ENCODE measurements at regions not wholly inside any gene's neighbourhood (a gene's known extent, or its start where the extent isn't known, plus 50 kb on each side); places are given as distances from the start of the nearest gene placed in this dataset.
"Not testable (repeated sequence)": the region's sequence is repeated elsewhere in the genome, so short reads cannot be mapped to it uniquely, and the experiment has no call there.

GRCh38 chr12:104906695-104907094 is 51.4 kb downstream of the SLC41A2 start:
- no peak overlapping the region for H3K27ac ChIP-seq (ENCODE audit: low read length)
- H3K4me1 ChIP-seq (ENCODE audit: control insufficient read depth, insufficient read depth, low read length) = no peaks in the 10 kb centered on the region
- DNase-seq (ENCODE audit: low read depth, low spot score) = no peak
- no peaks in the 10 kb centered on the region for H3K36me3 ChIP-seq (ENCODE audit: control insufficient read depth, insufficient read depth, low read length)
- H3K9me3 ChIP-seq (ENCODE audit: control insufficient read depth, insufficient read depth, low read length) = no peaks in the 10 kb centered on the region
- WGBS (ENCODE audit: insufficient coverage, insufficient read length) = no CpG with 5 or more reads among the region's 6 CpGs
- H3K27me3 ChIP-seq (ENCODE audit: control insufficient read depth, insufficient read depth, low read length) = no peaks in the 10 kb centered on the region
- no peak overlapping the region for H3K4me3 ChIP-seq (ENCODE audit: low read length)

DNA sequence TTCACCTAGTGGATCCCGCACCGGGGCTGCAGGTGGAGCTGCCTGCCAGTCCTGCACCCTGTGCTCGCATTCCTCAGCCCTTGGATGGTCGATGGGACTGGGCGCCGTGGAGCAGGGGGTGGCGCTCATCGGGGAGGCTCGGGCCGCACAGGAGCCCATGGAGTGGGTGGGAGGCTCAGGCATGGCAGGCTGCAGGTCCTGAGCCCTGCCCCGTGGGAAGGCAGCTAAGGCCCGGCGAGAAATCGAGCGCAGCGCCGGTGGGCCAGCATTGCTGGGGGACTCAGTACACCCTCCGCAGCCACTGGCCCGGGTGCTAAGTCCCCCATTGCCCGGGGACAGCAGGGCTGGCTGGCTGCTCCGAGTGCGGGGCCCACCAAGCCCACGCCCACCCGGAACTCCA is 52.6 kb downstream of the SLC41A2 start:
- H3K27me3 ChIP-seq (ENCODE audit: control insufficient read depth, insufficient read depth, low read length); DNase-seq (ENCODE audit: low read depth, low spot score); H3K9me3 ChIP-seq (ENCODE audit: control insufficient read depth, insufficient read depth, low read length); H3K27ac ChIP-seq (ENCODE audit: low read length); H3K36me3 ChIP-seq (ENCODE audit: control insufficient read depth, insufficient read depth, low read length); H3K4me1 ChIP-seq (ENCODE audit: control insufficient read depth, insufficient read depth, low read length); H3K4me3 ChIP-seq (ENCODE audit: low read length): not testable (repeated sequence)
- WGBS (ENCODE audit: insufficient coverage, insufficient read length) = no CpG with 5 or more reads among the region's 24 CpGs

DNA sequence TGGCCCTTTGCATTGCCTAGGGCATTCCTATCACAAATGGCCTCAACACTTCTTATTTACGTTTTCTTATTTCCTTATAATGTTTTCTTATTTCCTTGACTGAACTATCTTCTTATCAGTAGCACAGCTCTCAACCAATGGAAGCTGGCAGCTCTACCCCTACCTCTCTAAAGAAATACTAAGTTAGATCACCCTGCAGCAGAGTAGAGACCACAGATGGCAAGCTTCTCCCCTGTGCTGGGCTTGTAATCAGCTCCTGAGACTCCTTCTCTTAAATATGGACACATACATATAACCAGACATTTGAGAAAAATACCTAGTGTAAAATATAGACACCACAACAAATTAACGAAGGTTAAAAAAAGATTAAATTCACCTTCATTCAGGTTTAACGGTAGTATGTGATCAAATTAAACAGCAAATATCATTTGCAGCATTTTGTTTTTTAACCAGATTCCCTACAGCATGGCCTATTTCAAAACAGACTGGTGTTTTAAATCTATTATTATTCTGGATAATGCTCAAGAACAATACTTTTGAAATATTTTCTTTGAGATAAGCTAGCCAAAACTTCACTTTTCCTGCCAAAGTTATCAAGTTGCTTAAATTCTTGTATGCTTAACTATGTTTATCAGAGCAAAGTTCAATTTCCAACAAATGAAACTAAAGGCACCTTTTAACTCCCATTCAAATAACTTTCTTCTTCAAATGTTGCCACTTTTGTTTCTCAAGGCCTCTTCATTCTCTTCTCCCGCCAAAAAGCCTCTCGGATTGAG is 54.3 kb downstream of the SLC41A2 start:
- Histone ChIP-seq H3K9me3 (ENCODE audit: control insufficient read depth, insufficient read depth, low read length) (no peaks in the 10 kb centered on the region), H3K27me3 (ENCODE audit: control insufficient read depth, insufficient read depth, low read length) (no peaks in the 10 kb centered on the region), H3K4me1 (ENCODE audit: control insufficient read depth, insufficient read depth, low read length) (no peaks in the 10 kb centered on the region), H3K36me3 (ENCODE audit: control insufficient read depth, insufficient read depth, low read length) (no peaks in the 10 kb centered on the region), H3K27ac (ENCODE audit: low read length) (no peak overlapping the region), H3K4me3 (ENCODE audit: low read length) (no peak overlapping the region)
- 100% methylated on average over 1 of the region's 5 CpGs for WGBS (ENCODE audit: insufficient coverage, insufficient read length)
- DNase-seq (ENCODE audit: low read depth, low spot score) = no peak

DNA sequence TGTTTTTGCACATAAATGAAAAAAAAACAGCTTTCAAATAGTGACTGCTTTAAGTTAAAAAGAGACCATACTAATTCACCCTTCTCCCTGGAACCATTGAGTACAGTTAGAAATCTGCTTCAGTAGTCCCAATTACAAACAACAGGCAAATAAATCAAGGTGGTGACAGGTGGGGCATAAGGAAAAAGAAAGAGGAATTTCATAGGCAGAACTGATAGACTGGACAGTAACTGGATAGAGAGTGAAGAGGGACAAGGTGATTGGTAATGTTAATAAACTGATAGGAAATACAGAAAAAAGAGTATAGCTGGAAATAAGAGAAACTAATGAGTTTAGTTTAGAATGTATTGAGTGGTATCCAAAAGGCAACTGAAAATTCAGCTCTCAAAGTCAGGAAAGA is 56.0 kb downstream of the SLC41A2 start:
- DNase-seq (ENCODE audit: low read depth, low spot score) = no peak
- Histone ChIP-seq H3K9me3 (ENCODE audit: control insufficient read depth, insufficient read depth, low read length) (no peaks in the 10 kb centered on the region), H3K27me3 (ENCODE audit: control insufficient read depth, insufficient read depth, low read length) (no peaks in the 10 kb centered on the region), H3K36me3 (ENCODE audit: control insufficient read depth, insufficient read depth, low read length) (no peaks in the 10 kb centered on the region), H3K4me1 (ENCODE audit: control insufficient read depth, insufficient read depth, low read length) (no peaks in the 10 kb centered on the region), H3K4me3 (ENCODE audit: low read length) (no peak overlapping the region), H3K27ac (ENCODE audit: low read length) (no peak overlapping the region)

DNA sequence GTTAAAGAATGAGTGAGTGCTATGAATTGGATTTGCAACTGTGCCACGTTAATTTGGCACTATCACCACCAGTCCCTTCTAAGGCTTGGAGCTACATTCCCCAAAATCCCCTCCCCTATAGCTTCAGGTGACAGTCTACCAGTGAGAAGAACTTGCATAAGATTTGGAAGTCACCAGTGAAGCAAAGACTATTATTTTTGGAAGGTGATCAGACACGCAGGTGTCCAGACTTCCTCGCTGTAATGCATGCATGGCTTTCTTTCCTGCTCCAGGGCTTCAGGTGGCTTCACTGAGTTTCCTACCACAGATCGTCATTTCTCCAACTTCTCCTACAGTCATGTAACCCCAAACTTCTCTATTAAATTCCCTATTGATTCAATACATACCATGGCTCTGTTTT is 61.4 kb downstream of the SLC41A2 start:
- DNase-seq (ENCODE audit: low read depth, low spot score) = no peak
- Histone ChIP-seq H3K4me3 (ENCODE audit: low read length) (no peak overlapping the region), H3K36me3 (ENCODE audit: control insufficient read depth, insufficient read depth, low read length) (no peaks in the 10 kb centered on the region), H3K9me3 (ENCODE audit: control insufficient read depth, insufficient read depth, low read length) (no peaks in the 10 kb centered on the region), H3K4me1 (ENCODE audit: control insufficient read depth, insufficient read depth, low read length) (no peaks in the 10 kb centered on the region), H3K27me3 (ENCODE audit: control insufficient read depth, insufficient read depth, low read length) (no peaks in the 10 kb centered on the region), H3K27ac (ENCODE audit: low read length) (no peak overlapping the region)
- 100% methylated on average over 1 of the region's 4 CpGs for WGBS (ENCODE audit: insufficient coverage, insufficient read length)

DNA sequence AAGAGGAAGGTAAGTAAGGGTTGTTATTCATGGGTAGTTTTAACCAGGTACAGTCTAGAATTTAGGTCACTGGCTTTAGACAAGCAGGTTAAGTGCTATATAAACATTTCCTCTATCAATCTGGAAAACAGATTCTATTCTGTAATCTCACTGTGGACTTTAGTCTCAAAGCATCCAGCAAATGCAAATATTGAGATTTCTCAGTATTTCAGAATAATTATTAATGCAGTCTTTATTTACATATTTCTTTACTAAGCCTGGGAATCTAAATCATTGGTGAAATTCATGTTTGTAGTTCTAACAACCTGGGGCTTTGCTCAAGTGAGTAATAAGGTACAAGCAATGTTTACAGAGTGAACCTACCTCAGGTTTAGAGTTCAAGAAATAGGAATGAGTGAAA is 61.9 kb downstream of the SLC41A2 start:
- DNase-seq (ENCODE audit: low read depth, low spot score) = no peak
- H3K27me3 ChIP-seq (ENCODE audit: control insufficient read depth, insufficient read depth, low read length) = no peaks in the 10 kb centered on the region
- H3K4me3 ChIP-seq (ENCODE audit: low read length) = no peak overlapping the region
- H3K4me1 ChIP-seq (ENCODE audit: control insufficient read depth, insufficient read depth, low read length) = no peaks in the 10 kb centered on the region
- no peaks in the 10 kb centered on the region for H3K36me3 ChIP-seq (ENCODE audit: control insufficient read depth, insufficient read depth, low read length)
- H3K9me3 ChIP-seq (ENCODE audit: control insufficient read depth, insufficient read depth, low read length) = no peaks in the 10 kb centered on the region
- no peak overlapping the region for H3K27ac ChIP-seq (ENCODE audit: low read length)

GRCh38 chr12:104895415-104895814 is 62.7 kb downstream of the SLC41A2 start:
- H3K27me3 ChIP-seq (ENCODE audit: control insufficient read depth, insufficient read depth, low read length) = no peaks in the 10 kb centered on the region
- no peaks in the 10 kb centered on the region for H3K4me1 ChIP-seq (ENCODE audit: control insufficient read depth, insufficient read depth, low read length)
- no peak overlapping the region for H3K4me3 ChIP-seq (ENCODE audit: low read length)
- no peaks in the 10 kb centered on the region for H3K9me3 ChIP-seq (ENCODE audit: control insufficient read depth, insufficient read depth, low read length)
- no CpG with 5 or more reads among the region's 2 CpGs for WGBS (ENCODE audit: insufficient coverage, insufficient read length)
- no peaks in the 10 kb centered on the region for H3K36me3 ChIP-seq (ENCODE audit: control insufficient read depth, insufficient read depth, low read length)
- no peak overlapping the region for H3K27ac ChIP-seq (ENCODE audit: low read length)
- no peak for DNase-seq (ENCODE audit: low read depth, low spot score)

DNA sequence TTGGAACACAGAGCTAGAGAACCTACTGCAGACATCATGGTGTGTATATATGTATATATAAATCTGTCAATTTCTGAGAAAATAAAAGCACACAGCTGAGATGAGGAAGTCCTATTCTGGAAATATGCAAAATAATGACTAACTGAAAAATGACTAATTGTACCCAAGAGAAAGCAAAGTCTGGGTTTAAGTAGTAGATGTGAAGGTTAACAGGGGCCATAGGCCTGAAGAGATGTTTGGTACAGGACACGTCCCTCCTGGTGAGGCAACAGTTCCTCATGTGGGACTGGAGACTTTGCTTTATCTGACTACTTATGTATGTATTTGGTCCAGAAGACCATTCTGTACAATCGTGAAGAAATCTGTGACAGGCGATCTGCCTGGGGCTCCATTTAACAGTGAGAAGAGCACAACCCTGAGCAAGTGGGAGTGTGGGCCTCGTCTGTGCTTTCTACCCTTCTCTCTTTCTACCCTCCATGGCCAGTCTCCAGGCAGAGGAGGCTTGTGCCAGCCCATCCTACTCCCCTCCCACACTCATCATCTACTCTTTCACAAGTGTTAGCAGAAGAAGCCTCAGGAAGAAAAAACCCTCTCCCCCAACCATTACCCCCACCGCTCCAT is 67.5 kb downstream of the SLC41A2 start:
- Histone ChIP-seq H3K9me3 (ENCODE audit: control insufficient read depth, insufficient read depth, low read length) (no peaks in the 10 kb centered on the region), H3K27ac (ENCODE audit: low read length) (no peak overlapping the region), H3K4me3 (ENCODE audit: low read length) (no peak overlapping the region), H3K36me3 (ENCODE audit: control insufficient read depth, insufficient read depth, low read length) (no peaks in the 10 kb centered on the region), H3K4me1 (ENCODE audit: control insufficient read depth, insufficient read depth, low read length) (no peaks in the 10 kb centered on the region), H3K27me3 (ENCODE audit: control insufficient read depth, insufficient read depth, low read length) (no peaks in the 10 kb centered on the region)
- no peak for DNase-seq (ENCODE audit: low read depth, low spot score)
- no CpG with 5 or more reads among the region's 5 CpGs for WGBS (ENCODE audit: insufficient coverage, insufficient read length)

- H3K4me1 ChIP-seq (ENCODE audit: control insufficient read depth, insufficient read depth, low read length) = no peaks in the 10 kb centered on the region
- H3K9me3 ChIP-seq (ENCODE audit: control insufficient read depth, insufficient read depth, low read length) = no peaks in the 10 kb centered on the region
- WGBS (ENCODE audit: insufficient coverage, insufficient read length) = no CpG with 5 or more reads among the region's 1 CpG
Measured at GRCh38 chr12:104889735-104890134, 68.4 kb downstream of the SLC41A2 start.

GRCh38 chr12:104888892-104889291 is 69.2 kb downstream of the SLC41A2 start:
- no peak for DNase-seq (ENCODE audit: low read depth, low spot score)
- H3K36me3 ChIP-seq (ENCODE audit: control insufficient read depth, insufficient read depth, low read length) = no peaks in the 10 kb centered on the region; the same call in 1 of the 2 replicates
- H3K27ac ChIP-seq (ENCODE audit: low read length) = no peak overlapping the region
- no peak overlapping the region for H3K4me3 ChIP-seq (ENCODE audit: low read length)
- no peaks in the 10 kb centered on the region for H3K27me3 ChIP-seq (ENCODE audit: control insufficient read depth, insufficient read depth, low read length)
- no peaks in the 10 kb centered on the region for H3K4me1 ChIP-seq (ENCODE audit: control insufficient read depth, insufficient read depth, low read length)
- no peaks in the 10 kb centered on the region for H3K9me3 ChIP-seq (ENCODE audit: control insufficient read depth, insufficient read depth, low read length)

More at GRCh38 chr12:104889735-104890134, 68.4 kb downstream of the SLC41A2 start:
- DNase-seq (ENCODE audit: low read depth, low spot score) = no peak
- Histone ChIP-seq H3K27me3 (ENCODE audit: control insufficient read depth, insufficient read depth, low read length) (no peaks in the 10 kb centered on the region), H3K4me3 (ENCODE audit: low read length) (no peak overlapping the region), H3K36me3 (ENCODE audit: control insufficient read depth, insufficient read depth, low read length) (no peaks in the 10 kb centered on the region), H3K27ac (ENCODE audit: low read length) (no peak overlapping the region)

GRCh38 chr12:104888481-104888880 is 69.6 kb downstream of the SLC41A2 start:
- Histone ChIP-seq H3K27ac (ENCODE audit: low read length) (no peak overlapping the region), H3K4me3 (ENCODE audit: low read length) (no peak overlapping the region), H3K9me3 (ENCODE audit: control insufficient read depth, insufficient read depth, low read length) (no peaks in the 10 kb centered on the region), H3K27me3 (ENCODE audit: control insufficient read depth, insufficient read depth, low read length) (no peaks in the 10 kb centered on the region), H3K36me3 (ENCODE audit: control insufficient read depth, insufficient read depth, low read length) (no peaks in the 10 kb centered on the region; the same call in 1 of the 2 replicates), H3K4me1 (ENCODE audit: control insufficient read depth, insufficient read depth, low read length) (no peaks in the 10 kb centered on the region)
- no CpG with 5 or more reads among the region's 2 CpGs for WGBS (ENCODE audit: insufficient coverage, insufficient read length)
- no peak for DNase-seq (ENCODE audit: low read depth, low spot score)
